ENCODE measurements at regions not wholly inside any gene's neighbourhood (a gene's known extent, or its start where the extent isn't known, plus 50 kb on each side); places are given as distances from the start of the nearest gene placed in this dataset.

DNA sequence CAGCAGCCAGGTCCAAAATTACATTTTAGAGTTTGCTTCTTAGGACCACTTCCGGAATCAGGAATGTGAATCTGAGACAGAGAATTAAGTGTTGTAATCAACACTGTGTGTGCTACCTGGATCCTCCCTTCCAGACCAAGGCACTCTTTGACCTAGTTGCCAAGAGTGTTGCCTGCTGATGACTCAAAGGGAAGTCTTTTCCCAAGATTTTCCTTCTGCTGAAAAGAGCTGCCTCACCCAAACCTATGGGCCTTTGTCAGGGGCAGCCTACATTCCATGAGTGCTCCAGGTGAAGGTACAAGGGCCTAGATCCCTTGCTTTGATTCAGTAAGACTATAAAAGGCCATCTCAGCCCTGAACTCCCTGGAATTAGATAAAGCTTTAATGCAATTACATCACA, 712.5 kb upstream of the ANKRD30A start:
- TF ChIP-seq FOSL1 (IDR thresholded peaks at IDR 0.05; ENCODE audit: insufficient read depth, low read depth, low read length) (no peak), ZNF274 (IDR thresholded peaks at IDR 0.05; ENCODE audit: borderline replicate concordance, extremely low read depth, low read length) (no peak), KDM1A (IDR thresholded peaks at IDR 0.05; ENCODE audit: borderline replicate concordance, low read length) (no peak)
- TF ChIP-seq, protein P1, sequence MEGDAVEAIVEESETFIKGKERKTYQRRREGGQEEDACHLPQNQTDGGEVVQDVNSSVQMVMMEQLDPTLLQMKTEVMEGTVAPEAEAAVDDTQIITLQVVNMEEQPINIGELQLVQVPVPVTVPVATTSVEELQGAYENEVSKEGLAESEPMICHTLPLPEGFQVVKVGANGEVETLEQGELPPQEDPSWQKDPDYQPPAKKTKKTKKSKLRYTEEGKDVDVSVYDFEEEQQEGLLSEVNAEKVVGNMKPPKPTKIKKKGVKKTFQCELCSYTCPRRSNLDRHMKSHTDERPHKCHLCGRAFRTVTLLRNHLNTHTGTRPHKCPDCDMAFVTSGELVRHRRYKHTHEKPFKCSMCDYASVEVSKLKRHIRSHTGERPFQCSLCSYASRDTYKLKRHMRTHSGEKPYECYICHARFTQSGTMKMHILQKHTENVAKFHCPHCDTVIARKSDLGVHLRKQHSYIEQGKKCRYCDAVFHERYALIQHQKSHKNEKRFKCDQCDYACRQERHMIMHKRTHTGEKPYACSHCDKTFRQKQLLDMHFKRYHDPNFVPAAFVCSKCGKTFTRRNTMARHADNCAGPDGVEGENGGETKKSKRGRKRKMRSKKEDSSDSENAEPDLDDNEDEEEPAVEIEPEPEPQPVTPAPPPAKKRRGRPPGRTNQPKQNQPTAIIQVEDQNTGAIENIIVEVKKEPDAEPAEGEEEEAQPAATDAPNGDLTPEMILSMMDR (IDR thresholded peaks at IDR 0.05; ENCODE audit: control extremely low read depth in 1 of 3, insufficient read depth in 1 of 3, low read depth in 1 of 3, low read length in 3 of 3) = no peak
